HPDE6-E6E7 (cell line): ENCODE measurements at regions not wholly inside any gene's neighbourhood (a gene's known extent, or its start where the extent isn't known, plus 50 kb on each side); places are given as distances from the start of the nearest gene placed in this dataset.
"Not testable (repeated sequence)": the region's sequence is repeated elsewhere in the genome, so short reads cannot be mapped to it uniquely, and the experiment has no call there.

Experiments used
- DNase-seq: peaks from one replicate; pipeline ENCODE4 v3.0.0; 2011; ENCODE audit warnings: missing footprints; ENCODE audit errors: extremely low spot score

DNA sequence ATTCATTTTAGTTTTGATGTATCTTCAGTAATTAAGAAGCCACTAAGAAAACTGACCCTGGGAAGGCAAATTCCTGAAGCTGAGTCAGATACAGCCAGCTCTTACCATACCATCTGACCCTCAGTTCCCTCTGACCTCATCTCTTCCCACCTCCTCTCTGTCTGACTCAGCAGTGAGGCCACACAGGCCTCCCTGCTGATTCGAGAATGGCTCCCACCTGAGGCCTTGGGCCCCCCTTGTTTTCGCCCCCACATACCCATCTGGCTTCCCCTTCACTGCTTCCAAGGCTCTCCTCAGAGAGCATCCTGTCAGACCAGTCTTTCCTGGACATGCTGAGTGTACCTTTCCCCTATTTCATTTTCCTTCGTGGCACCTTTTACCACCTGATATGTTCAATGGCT, 71.0 kb upstream of the CYP1B1 start:
- DNase-seq, result peak; percentile 92

DNA sequence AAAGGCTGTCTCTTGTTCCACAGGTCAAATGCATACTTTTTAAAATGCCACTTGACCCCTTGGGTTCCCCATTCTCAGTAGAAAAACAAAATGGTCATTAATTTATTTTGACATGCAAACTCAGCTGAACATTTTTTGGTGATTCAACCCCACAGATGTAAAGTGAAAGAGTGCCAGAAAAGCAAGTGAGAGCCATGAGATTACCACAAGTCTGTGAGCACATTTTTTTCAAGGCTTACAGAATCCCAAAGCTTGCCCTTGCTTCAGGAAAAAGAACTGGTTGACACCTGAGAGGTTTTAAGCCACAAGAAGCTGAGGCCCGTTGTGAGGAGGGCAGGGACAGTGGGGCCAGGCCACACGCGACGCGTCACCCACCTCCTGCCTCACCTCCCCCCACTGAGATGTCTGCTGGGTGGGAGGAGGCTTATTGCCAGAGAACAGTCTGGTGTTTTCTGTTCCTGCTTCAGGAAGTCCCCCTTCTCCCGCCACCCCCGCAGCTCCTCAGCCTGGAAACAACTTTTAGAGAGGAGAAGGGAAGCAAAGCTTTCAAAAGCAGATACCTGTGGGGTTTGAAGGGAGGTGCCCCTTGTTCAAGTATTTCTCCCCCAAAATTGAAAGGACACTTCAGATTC, 70.4 kb upstream of the CYP1B1 start:
- DNase-seq, result peak; percentile 32

DNA sequence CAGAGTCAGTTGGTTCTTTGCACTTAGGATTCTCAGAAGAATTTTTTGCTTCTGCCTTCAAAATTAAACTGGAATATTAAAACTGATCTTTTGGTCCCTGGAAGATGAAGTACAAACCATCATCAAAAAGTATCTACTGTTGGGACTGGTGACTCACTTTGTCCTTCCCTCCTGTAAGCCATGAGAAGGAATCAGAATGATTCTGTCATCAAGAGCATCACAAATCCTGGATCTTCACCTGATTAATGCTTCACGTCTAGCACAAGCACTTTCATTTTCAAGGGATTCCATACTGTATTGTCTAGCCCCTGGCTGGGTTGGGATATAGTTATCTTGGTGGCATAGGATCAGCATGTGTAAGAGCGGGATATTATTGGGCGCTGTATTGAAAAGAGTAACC, 69.3 kb upstream of the CYP1B1 start:
- no peak for DNase-seq

DNA sequence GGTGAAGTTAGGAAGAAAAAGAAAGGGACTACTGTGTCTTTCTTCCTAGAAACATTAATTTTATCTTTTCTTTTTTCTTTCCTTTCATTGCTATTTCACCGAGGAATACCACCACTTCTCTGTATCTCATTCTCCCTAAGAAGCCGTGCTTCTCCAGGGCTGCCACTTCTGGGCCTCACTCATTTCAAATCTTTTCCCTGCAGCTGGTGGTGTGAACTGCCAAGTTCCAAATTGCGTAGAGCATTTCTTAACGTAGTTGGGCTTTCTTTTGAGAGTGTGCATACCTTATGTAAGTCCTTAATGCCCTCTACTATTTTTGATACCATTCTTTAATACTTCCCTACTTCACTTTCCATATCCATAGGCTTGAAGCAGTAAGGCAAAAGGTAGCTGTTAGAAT, 66.7 kb upstream of the CYP1B1 start:
- no peak for DNase-seq

DNA sequence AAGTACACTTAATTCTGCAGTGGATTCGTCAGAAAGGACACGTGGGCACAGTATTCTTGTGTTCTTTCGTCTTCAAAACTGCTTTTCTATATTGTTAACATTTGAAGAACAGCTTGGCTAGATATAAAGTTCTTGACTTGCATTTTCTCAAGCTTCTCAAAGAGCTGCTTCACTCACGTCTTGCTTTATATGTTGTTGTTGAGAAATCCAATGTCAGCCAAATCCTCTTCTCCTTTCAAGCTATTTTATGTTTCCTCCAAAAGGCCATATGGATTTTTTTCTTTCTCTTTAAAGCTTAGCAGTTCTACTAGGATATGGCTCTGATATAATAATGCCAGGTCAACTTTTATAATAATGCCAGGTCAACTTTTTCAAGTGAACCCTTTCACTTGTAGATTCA, 65.5 kb upstream of the CYP1B1 start:
- no peak for DNase-seq

DNA sequence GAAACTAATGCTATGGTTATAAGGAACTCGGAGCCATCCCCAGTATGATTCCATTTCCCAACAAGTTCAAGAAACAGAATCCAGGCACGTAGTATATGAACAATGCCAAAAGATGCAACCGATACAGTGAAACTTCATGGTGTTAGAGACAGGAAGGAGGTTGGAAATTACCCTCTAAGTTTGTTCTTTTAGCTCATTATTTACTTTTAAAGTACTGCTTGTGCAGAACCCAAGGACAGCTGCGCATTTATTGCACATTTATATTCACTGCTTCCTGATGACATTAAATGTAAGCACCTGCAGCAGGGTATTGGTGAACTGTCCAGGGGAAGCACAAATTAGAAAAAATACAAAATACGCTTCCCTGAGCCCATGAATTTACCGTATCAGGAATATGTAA, 63.0 kb upstream of the CYP1B1 start:
- no peak for DNase-seq

DNA sequence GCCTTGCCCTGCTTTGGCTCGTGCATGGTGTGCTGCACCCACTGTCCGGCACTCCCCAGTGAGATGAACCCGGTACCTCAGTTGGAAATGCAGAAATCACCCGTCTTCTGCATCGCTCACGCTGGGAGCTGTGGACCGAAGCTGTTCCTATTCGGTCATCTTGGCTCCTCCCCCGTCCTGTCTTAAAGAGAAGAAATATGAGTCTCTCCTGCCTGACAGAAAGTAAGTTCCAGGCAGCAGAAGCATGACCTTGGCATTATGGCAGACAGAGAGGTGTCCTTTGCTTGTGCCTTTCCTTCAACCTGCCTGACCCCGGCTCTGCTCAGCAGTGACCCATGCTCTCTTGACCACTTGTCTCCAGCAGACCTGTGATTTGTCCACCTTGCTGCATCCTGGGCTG, 62.5 kb upstream of the CYP1B1 start:
- DNase-seq, result no peak

DNA sequence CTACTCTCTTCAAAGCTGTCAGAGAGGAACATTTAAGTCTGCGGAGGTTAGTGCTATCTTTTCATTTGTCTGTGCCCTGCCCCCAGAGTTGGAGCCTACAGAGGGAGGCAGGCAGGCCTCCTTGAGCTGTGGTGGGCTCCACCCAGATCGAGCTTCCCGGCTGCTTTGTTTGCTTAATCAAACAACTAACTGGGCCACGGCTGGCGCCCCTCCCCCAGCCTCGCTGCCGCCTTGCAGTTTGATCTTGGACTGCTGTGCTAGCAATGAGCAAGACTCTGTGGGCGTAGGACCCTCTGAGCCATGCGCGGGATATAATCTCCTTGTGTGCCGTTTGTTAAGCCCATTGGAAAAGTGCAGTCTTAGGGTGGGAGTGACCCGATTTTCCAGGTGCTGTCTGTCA, 62.0 kb upstream of the CYP1B1 start:
- not testable (repeated sequence) for DNase-seq

DNA sequence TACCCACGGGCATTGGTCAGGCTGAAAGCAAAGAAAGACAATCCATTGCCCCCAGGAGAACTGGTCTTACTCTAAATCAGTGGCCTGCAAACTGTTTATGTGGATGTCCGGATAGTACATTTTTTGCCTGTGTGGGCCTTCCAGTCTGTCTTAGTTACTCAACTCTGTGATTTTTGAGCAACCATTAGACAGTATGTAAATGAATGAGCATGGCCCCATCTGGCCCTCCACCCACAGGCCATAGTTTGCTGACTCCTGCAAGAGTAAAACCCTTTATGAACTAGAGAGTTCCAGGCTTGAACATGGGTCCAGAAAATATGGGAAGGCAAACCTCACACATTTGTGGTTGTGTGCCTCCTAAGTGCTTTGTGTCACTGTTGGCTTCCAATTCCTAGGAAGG, 55.7 kb upstream of the CYP1B1 start:
- DNase-seq, result no peak

DNA sequence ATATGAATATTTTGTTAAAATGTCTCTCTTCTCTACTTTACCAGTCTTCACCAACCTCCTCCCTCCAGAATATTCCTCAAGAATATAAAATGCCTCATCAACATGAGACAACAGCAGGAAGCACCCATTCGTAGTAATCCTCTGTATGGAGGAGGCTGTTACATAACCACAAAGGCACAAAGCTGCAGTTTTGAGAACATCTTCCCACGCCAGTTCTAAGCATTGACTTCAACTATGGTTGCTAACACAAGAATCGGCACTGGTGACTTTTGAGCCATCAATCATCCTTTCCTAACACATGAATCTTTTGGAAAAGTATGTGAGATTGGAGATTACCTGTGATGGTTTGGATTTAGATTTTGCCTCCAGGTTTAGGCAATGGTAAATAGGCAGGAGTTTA, 54.9 kb upstream of the CYP1B1 start:
- no peak for DNase-seq

DNA sequence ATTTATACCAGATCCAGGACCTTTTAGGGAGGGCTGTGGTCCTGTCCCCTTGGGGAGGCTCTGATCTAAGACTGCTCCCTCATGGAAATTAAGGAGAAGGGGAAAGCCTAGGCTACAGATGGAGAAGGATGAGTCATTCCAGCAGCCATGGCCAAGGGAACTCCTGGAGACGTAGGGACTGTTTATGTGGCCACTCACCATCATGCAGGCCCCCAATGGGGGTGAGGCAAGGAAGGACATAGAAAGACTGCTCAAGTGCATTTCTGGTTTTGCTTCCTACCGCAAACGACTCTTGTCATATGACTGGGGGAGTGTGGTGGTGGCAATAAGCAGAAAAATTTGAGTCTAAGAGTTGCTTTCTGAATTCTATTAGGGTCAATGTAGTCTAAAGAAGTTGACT, 54.0 kb upstream of the CYP1B1 start:
- no peak for DNase-seq

DNA sequence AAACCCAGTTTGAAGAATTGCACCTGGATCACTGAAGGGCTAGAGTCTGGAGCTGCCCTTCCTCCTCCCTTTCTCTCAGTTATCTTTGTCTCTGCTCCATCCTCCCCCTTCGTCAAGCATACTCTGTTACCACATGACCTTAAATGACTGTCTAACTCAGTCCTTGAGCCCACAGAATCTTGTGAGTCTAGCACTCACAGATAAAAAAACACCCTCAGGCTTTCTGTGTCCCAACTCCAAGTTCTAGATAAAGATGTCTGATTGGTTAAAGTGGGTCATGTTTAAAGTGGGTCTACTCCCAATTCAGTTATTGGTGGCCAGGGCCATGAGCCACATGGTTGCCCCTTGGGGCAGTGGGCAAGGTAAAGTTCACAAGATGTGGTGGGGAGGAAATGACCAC, 53.5 kb upstream of the CYP1B1 start:
- no peak for DNase-seq

DNA sequence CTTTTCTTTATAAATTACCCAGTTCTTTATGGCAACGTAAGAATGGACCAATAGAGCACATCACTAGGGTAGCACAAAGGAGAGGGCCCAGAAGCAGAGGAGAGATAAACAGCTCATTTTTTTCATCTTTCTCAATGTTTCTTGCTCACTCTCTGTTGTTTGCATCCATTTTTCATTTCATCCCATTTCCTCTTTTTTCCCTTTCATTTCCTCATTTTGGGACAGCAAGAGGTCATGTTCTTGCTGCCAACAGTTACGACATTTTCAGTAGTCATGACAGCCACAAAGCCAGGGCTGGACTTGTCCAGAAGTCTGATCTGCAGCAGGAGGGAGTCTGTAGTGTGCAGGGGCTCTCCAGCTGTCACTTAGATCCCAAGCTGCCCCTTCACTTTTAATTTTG, 52.7 kb upstream of the CYP1B1 start:
- no peak for DNase-seq

DNA sequence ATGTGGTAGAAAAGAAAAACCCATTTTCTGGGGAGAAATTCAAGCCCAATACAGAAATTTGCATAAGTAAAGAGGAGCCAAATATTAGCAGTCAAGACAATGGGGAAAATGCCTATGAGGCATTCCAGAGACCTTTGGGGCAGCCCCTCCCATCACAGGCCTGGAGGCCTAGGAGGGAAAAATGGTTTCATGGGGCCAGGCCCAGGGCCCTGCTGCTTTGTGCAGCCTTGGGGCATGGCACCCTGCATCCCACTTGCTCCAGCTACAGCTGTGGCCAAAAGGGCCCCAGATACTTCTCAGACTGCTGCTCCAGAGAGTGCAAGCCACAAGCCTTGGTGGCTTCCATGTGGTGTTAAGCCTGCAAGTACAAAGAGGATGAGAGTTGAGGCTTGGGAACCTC, 51.3 kb upstream of the CYP1B1 start:
- DNase-seq, result no peak

DNA sequence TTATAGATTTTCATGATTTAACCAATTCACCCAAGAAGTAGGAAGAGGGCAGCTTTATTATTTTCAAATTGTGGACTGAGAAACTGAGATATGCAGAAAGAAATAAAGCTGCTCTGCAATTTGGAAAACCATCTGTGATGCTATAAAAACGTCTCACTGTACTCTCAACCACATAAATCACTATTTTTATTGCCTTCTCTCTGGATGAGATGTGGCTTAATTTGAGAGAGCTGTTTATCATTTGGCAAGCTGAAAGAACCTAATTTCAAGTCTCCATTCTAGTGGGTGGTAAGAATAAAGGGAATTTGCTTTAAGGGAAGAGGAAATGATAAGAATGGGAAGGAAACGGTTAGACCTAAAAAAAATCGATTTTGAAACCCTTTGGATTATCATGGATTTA, 49.9 kb upstream of the CYP1B1 start:
- no peak for DNase-seq
